ENCODE measurements at regions not wholly inside any gene's neighbourhood (a gene's known extent, or its start where the extent isn't known, plus 50 kb on each side); places are given as distances from the start of the nearest gene placed in this dataset.

- no peaks in the 10 kb centered on the region for H3K9me3 Mint-ChIP-seq (ENCODE audit: low read depth)
- no peak overlapping the region for H3K27ac Mint-ChIP-seq
- peaks cover 14% of the 10 kb centered on the region for H3K27me3 Mint-ChIP-seq
- no peaks in the 10 kb centered on the region for H3K36me3 Mint-ChIP-seq
- no peak overlapping the region for H3K4me3 Mint-ChIP-seq
- peaks cover 2% of the 10 kb centered on the region for H3K4me1 Mint-ChIP-seq (ENCODE audit: low read depth)
Observed at GRCh38 chr10:89115876-89116627, 91.1 kb downstream of the CH25H start.

- Mint-ChIP-seq H3K27me3 (peaks cover 12% of the 10 kb centered on the region), H3K27ac (no peak overlapping the region), H3K9me3 (ENCODE audit: low read depth) (no peaks in the 10 kb centered on the region), H3K4me1 (ENCODE audit: low read depth) (peaks cover 3% of the 10 kb centered on the region), H3K36me3 (no peaks in the 10 kb centered on the region), H3K4me3 (no peak overlapping the region)
Observed at GRCh38 chr10:89114846-89115625, 92.1 kb downstream of the CH25H start.

GRCh38 chr10:89102735-89103134, 104.4 kb downstream of the CH25H start:
- no peak overlapping the region for H3K27ac Mint-ChIP-seq
- H3K4me3 Mint-ChIP-seq = no peak overlapping the region
- no peaks in the 10 kb centered on the region for H3K9me3 Mint-ChIP-seq (ENCODE audit: low read depth)
- H3K27me3 Mint-ChIP-seq = peaks cover 2% of the 10 kb centered on the region
- no peaks in the 10 kb centered on the region for H3K36me3 Mint-ChIP-seq
- H3K4me1 Mint-ChIP-seq (ENCODE audit: low read depth) = peaks cover 2% of the 10 kb centered on the region

GRCh38 chr10:89101943-89102342, 105.2 kb downstream of the CH25H start:
- no peak overlapping the region for H3K27ac Mint-ChIP-seq
- H3K36me3 Mint-ChIP-seq = no peaks in the 10 kb centered on the region
- H3K4me1 Mint-ChIP-seq (ENCODE audit: low read depth) = peaks cover 2% of the 10 kb centered on the region
- H3K9me3 Mint-ChIP-seq (ENCODE audit: low read depth) = no peaks in the 10 kb centered on the region
- peaks cover 1% of the 10 kb centered on the region for H3K27me3 Mint-ChIP-seq
- no peak overlapping the region for H3K4me3 Mint-ChIP-seq

GRCh38 chr10:89100680-89101079, 106.4 kb downstream of the CH25H start:
- Mint-ChIP-seq H3K27ac (no peak overlapping the region), H3K4me3 (no peak overlapping the region), H3K36me3 (no peaks in the 10 kb centered on the region), H3K27me3 (no peaks in the 10 kb centered on the region), H3K4me1 (ENCODE audit: low read depth) (peaks cover 2% of the 10 kb centered on the region), H3K9me3 (ENCODE audit: low read depth) (no peaks in the 10 kb centered on the region)

GRCh38 chr10:89097226-89097625, 106.6 kb downstream of the FAS start:
- Mint-ChIP-seq H3K9me3 (ENCODE audit: low read depth) (no peaks in the 10 kb centered on the region), H3K4me3 (no peak overlapping the region), H3K27me3 (no peaks in the 10 kb centered on the region), H3K4me1 (ENCODE audit: low read depth) (peaks cover 2% of the 10 kb centered on the region), H3K27ac (no peak overlapping the region), H3K36me3 (no peaks in the 10 kb centered on the region)

- Mint-ChIP-seq H3K36me3 (no peaks in the 10 kb centered on the region), H3K4me3 (no peak overlapping the region), H3K27me3 (no peaks in the 10 kb centered on the region), H3K27ac (no peak overlapping the region), H3K4me1 (ENCODE audit: low read depth) (peaks cover 2% of the 10 kb centered on the region), H3K9me3 (ENCODE audit: low read depth) (no peaks in the 10 kb centered on the region)
Observed at GRCh38 chr10:89095701-89096391, 105.2 kb downstream of the FAS start.

- Mint-ChIP-seq H3K9me3 (ENCODE audit: low read depth) (no peaks in the 10 kb centered on the region), H3K4me3 (no peak overlapping the region), H3K27me3 (no peaks in the 10 kb centered on the region), H3K4me1 (ENCODE audit: low read depth) (peaks cover 2% of the 10 kb centered on the region), H3K27ac (no peak overlapping the region), H3K36me3 (no peaks in the 10 kb centered on the region)
Observed at GRCh38 chr10:89093728-89094127, 103.1 kb downstream of the FAS start.

GRCh38 chr10:89092981-89093380, 102.4 kb downstream of the FAS start:
- Mint-ChIP-seq H3K27me3 (no peaks in the 10 kb centered on the region), H3K4me1 (ENCODE audit: low read depth) (no peaks in the 10 kb centered on the region), H3K27ac (no peak overlapping the region), H3K36me3 (no peaks in the 10 kb centered on the region), H3K9me3 (ENCODE audit: low read depth) (no peaks in the 10 kb centered on the region), H3K4me3 (no peak overlapping the region)

- Mint-ChIP-seq H3K27me3 (no peaks in the 10 kb centered on the region), H3K36me3 (no peaks in the 10 kb centered on the region), H3K4me3 (no peak overlapping the region), H3K4me1 (ENCODE audit: low read depth) (no peaks in the 10 kb centered on the region), H3K9me3 (ENCODE audit: low read depth) (no peaks in the 10 kb centered on the region), H3K27ac (no peak overlapping the region)
Observed at GRCh38 chr10:89092439-89092838, 101.8 kb downstream of the FAS start.

GRCh38 chr10:89091496-89091895, 100.9 kb downstream of the FAS start:
- no peaks in the 10 kb centered on the region for H3K27me3 Mint-ChIP-seq
- no peak overlapping the region for H3K4me3 Mint-ChIP-seq
- no peaks in the 10 kb centered on the region for H3K36me3 Mint-ChIP-seq
- no peaks in the 10 kb centered on the region for H3K9me3 Mint-ChIP-seq (ENCODE audit: low read depth)
- no peak overlapping the region for H3K27ac Mint-ChIP-seq
- no peaks in the 10 kb centered on the region for H3K4me1 Mint-ChIP-seq (ENCODE audit: low read depth)

- Mint-ChIP-seq H3K9me3 (ENCODE audit: low read depth) (no peaks in the 10 kb centered on the region), H3K4me1 (ENCODE audit: low read depth) (no peaks in the 10 kb centered on the region), H3K27ac (no peak overlapping the region), H3K27me3 (no peaks in the 10 kb centered on the region), H3K36me3 (no peaks in the 10 kb centered on the region), H3K4me3 (no peak overlapping the region)
Observed at GRCh38 chr10:89090756-89091445, 100.3 kb downstream of the FAS start.

GRCh38 chr10:89086801-89087521, 96.4 kb downstream of the FAS start:
- Mint-ChIP-seq H3K27me3 (no peaks in the 10 kb centered on the region), H3K4me1 (ENCODE audit: low read depth) (peaks cover 8% of the 10 kb centered on the region), H3K36me3 (no peaks in the 10 kb centered on the region), H3K9me3 (ENCODE audit: low read depth) (no peaks in the 10 kb centered on the region), H3K27ac (no peak overlapping the region), H3K4me3 (no peak overlapping the region)

GRCh38 chr10:89085153-89085552, 94.6 kb downstream of the FAS start:
- Mint-ChIP-seq H3K27ac (no peak overlapping the region), H3K36me3 (no peaks in the 10 kb centered on the region), H3K4me1 (ENCODE audit: low read depth) (peaks cover 11% of the 10 kb centered on the region), H3K9me3 (ENCODE audit: low read depth) (no peaks in the 10 kb centered on the region), H3K27me3 (no peaks in the 10 kb centered on the region), H3K4me3 (no peak overlapping the region)

Measured in activated naive CD8-positive, alpha-beta T cell (primary cell).